ENCODE measurements at regions not wholly inside any gene's neighbourhood (a gene's known extent, or its start where the extent isn't known, plus 50 kb on each side); places are given as distances from the start of the nearest gene placed in this dataset.

DNA sequence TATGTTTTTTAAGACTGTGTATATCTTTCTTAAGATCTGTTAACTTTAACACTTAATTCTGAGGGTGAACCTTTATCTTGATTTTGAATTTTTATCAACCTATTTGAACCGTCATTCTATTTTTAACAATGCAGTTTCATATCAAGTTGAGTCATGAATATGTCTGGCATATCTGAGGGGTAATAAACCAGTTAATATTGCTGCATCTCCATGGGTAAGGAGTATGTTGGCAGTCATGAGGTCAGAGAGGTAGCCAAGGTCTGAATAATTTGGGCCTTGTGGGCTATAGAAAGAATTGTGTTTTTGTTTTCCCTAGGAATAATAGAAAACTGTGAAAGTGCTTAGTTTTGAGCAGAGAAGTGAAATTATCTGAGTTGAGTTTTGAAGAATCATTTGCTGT is 419.0 kb downstream of the PLK2 start:
- Mint-ChIP-seq H3K27ac (no peak overlapping the region), H3K4me1 (ENCODE audit: low read depth) (no peaks in the 10 kb centered on the region), H3K36me3 (ENCODE audit: low read depth) (no peaks in the 10 kb centered on the region), H3K4me3 (no peak overlapping the region), H3K9me3 (no peaks in the 10 kb centered on the region), H3K27me3 (ENCODE audit: low read depth) (no peaks in the 10 kb centered on the region)
- no peak for DNase-seq (ENCODE audit: low spot score)

DNA sequence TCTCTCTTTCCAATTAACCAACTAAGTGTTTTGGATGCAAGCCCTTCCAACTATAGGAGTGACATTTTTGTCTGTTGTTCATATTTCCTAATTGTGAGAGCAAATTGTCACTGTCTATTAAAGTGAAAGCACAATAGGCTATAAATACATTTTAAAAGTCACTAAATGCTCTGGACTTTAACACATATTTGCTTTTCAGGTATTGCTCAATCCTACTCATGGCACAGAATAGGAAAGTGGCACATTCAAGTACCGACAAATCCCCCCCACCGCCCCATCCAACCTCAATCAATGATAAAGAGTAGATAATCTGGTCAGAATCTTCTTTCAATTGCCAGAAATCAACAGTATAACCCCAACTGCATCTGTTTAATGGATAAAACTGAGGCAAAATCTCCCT is 419.8 kb downstream of the PLK2 start:
- no peaks in the 10 kb centered on the region for H3K9me3 Mint-ChIP-seq
- H3K27me3 Mint-ChIP-seq (ENCODE audit: low read depth): no peaks in the 10 kb centered on the region
- H3K36me3 Mint-ChIP-seq (ENCODE audit: low read depth): no peaks in the 10 kb centered on the region
- H3K4me1 Mint-ChIP-seq (ENCODE audit: low read depth): no peaks in the 10 kb centered on the region
- H3K4me3 Mint-ChIP-seq: no peak overlapping the region
- H3K27ac Mint-ChIP-seq: no peak overlapping the region
- DNase-seq (ENCODE audit: low spot score): no peak

- Mint-ChIP-seq H3K36me3 (ENCODE audit: low read depth) (no peaks in the 10 kb centered on the region), H3K4me1 (ENCODE audit: low read depth) (no peaks in the 10 kb centered on the region), H3K27ac (no peak overlapping the region), H3K9me3 (no peaks in the 10 kb centered on the region), H3K27me3 (ENCODE audit: low read depth) (no peaks in the 10 kb centered on the region), H3K4me3 (no peak overlapping the region)
- no peak for DNase-seq (ENCODE audit: low spot score)
Observed at GRCh38 chr5:58037899-58038298, 422.0 kb downstream of the PLK2 start.

GRCh38 chr5:58025809-58026208 is 434.1 kb downstream of the PLK2 start:
- no peak overlapping the region for H3K27ac Mint-ChIP-seq
- no peak overlapping the region for H3K4me3 Mint-ChIP-seq
- H3K4me1 Mint-ChIP-seq (ENCODE audit: low read depth): no peaks in the 10 kb centered on the region
- no peaks in the 10 kb centered on the region for H3K36me3 Mint-ChIP-seq (ENCODE audit: low read depth)
- H3K27me3 Mint-ChIP-seq (ENCODE audit: low read depth): no peaks in the 10 kb centered on the region
- no peak for DNase-seq (ENCODE audit: low spot score)
- no peaks in the 10 kb centered on the region for H3K9me3 Mint-ChIP-seq

DNA sequence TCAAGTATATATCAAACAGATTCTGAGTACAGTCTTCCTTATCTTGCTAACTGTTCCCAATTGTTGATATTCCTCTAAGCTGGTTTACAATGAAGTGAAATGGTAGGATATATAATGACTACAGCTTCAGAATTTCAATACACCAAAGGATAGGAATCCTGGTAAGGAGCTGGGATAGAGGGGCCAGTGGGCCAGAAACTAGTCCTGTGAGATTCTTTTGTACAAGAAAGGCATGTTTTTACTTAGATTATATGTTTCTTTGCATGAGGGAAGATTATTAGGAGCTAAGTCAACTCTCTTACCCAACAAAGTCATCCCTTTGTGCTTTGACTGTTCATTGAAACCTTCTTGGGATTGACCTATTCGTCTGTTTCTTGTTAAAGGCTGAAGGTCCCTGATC is 435.7 kb downstream of the PLK2 start:
- no peaks in the 10 kb centered on the region for H3K9me3 Mint-ChIP-seq
- no peak overlapping the region for H3K4me3 Mint-ChIP-seq
- no peak for DNase-seq (ENCODE audit: low spot score)
- no peaks in the 10 kb centered on the region for H3K4me1 Mint-ChIP-seq (ENCODE audit: low read depth)
- no peaks in the 10 kb centered on the region for H3K36me3 Mint-ChIP-seq (ENCODE audit: low read depth)
- H3K27me3 Mint-ChIP-seq (ENCODE audit: low read depth): no peaks in the 10 kb centered on the region
- H3K27ac Mint-ChIP-seq: no peak overlapping the region

DNA sequence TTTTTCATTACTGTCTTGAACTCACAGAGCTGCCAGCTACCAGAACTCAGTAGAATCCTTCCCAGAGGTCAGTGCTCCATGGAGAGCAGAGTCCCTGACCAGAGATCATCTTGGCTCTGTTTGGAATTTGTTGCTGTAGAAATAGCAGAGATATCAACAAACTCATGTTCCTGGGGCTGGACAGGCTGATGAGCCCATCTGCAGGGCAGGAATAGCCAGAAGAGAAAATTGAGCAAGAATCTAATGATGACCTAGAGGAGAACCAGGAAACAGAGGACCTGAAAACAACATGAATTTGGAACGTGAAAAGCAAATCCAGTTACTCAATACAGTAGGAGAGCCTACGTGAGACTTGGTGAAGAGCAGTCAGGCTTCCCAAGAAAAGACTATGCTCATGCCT is 437.8 kb downstream of the PLK2 start:
- no peak for DNase-seq (ENCODE audit: low spot score)
- H3K4me1 Mint-ChIP-seq (ENCODE audit: low read depth): no peaks in the 10 kb centered on the region
- H3K27ac Mint-ChIP-seq: no peak overlapping the region
- no peaks in the 10 kb centered on the region for H3K27me3 Mint-ChIP-seq (ENCODE audit: low read depth)
- no peaks in the 10 kb centered on the region for H3K36me3 Mint-ChIP-seq (ENCODE audit: low read depth)
- H3K9me3 Mint-ChIP-seq: no peaks in the 10 kb centered on the region
- no peak overlapping the region for H3K4me3 Mint-ChIP-seq

DNA sequence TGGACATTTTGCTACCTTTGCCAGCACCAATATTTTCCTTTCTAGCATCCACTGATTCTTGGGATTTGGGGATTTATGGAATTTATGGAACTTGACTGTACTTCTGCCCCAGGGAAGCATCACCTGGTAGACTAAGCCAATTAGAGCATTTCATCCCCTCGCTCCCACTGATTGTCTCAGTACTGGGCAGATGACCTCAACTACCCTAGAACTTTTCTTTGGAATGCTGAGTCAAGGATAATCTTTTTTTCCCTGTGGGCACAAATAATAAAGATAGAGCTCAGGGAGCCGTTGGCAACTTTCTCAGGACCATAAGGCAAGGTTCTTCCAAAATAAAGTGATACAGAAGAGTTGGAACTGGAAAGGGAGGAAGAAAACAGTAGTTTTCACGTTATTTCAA is 438.4 kb downstream of the PLK2 start:
- Mint-ChIP-seq H3K27ac (no peak overlapping the region), H3K36me3 (ENCODE audit: low read depth) (no peaks in the 10 kb centered on the region), H3K4me3 (no peak overlapping the region), H3K27me3 (ENCODE audit: low read depth) (no peaks in the 10 kb centered on the region), H3K9me3 (no peaks in the 10 kb centered on the region), H3K4me1 (ENCODE audit: low read depth) (no peaks in the 10 kb centered on the region)
- no peak for DNase-seq (ENCODE audit: low spot score)

DNA sequence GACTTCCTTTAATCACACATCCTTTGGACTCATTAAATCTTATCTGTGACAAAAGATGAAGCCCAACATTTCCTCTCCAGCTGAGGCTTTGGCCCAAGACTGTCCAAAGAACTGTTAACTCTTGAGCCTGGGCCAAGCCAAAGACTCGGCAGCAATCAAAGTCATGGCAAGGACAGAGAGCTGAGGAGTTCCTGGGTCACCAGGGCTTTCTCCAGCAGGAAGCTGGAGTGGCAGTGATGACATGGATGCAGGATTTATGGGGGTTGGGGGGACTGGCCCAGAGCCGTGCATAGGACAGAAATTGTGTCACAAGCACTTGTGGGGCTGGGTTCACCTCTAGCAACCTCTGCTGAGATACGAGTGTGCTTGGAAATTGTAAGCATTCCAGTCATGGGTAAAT is 440.3 kb downstream of the PLK2 start:
- Mint-ChIP-seq H3K9me3 (no peaks in the 10 kb centered on the region), H3K36me3 (ENCODE audit: low read depth) (no peaks in the 10 kb centered on the region), H3K4me3 (no peak overlapping the region), H3K27ac (no peak overlapping the region), H3K27me3 (ENCODE audit: low read depth) (no peaks in the 10 kb centered on the region), H3K4me1 (ENCODE audit: low read depth) (no peaks in the 10 kb centered on the region)
- DNase-seq (ENCODE audit: low spot score): no peak

DNA sequence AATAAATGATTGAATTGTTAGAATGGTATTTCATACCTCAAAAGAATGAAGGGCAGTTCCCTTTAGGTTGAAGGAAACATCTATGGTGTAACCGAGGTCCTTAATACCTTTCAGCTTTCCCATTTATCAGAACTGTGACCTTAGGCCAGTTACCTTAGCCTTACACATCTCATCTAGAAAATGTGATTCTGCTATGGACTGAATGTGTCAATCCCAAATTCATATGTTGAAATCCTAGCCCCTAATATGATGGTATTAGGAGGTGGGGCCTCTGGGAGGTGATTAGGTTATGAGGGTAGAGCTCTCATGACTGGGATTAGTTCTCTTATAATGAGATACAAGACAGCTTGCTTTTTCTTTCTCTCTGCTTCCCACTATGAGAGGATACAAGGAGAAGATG is 441.9 kb downstream of the PLK2 start:
- Mint-ChIP-seq H3K4me3 (no peak overlapping the region), H3K9me3 (no peaks in the 10 kb centered on the region), H3K27ac (no peak overlapping the region), H3K27me3 (ENCODE audit: low read depth) (no peaks in the 10 kb centered on the region), H3K36me3 (ENCODE audit: low read depth) (no peaks in the 10 kb centered on the region), H3K4me1 (ENCODE audit: low read depth) (no peaks in the 10 kb centered on the region)
- no peak for DNase-seq (ENCODE audit: low spot score)

GRCh38 chr5:58016877-58017276 is 443.0 kb downstream of the PLK2 start:
- Mint-ChIP-seq H3K36me3 (ENCODE audit: low read depth) (no peaks in the 10 kb centered on the region), H3K4me3 (no peak overlapping the region), H3K4me1 (ENCODE audit: low read depth) (no peaks in the 10 kb centered on the region), H3K27me3 (ENCODE audit: low read depth) (no peaks in the 10 kb centered on the region), H3K9me3 (no peaks in the 10 kb centered on the region), H3K27ac (no peak overlapping the region)
- no peak for DNase-seq (ENCODE audit: low spot score)

DNA sequence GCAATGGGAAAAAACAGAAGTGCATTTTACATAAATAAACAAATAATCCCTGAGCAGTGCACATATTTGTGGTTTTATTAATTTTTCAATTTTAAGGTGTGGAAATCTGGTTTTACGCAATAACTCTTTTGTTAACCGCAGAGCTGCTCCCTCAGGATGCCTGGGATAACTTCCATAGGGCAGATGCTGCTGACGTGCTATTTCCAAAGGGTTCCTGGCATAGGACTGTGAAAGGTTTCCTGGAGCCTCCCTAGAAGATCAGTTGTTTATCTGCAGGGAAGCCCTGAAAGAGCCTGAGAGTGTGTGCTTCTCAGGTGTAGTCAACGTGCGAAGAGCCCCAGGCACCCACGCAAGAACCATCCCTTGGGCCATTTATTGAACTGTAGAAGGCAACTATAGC is 443.5 kb downstream of the PLK2 start:
- Mint-ChIP-seq H3K27me3 (ENCODE audit: low read depth) (no peaks in the 10 kb centered on the region), H3K36me3 (ENCODE audit: low read depth) (no peaks in the 10 kb centered on the region), H3K9me3 (no peaks in the 10 kb centered on the region), H3K4me1 (ENCODE audit: low read depth) (no peaks in the 10 kb centered on the region), H3K4me3 (no peak overlapping the region), H3K27ac (no peak overlapping the region)
- DNase-seq (ENCODE audit: low spot score): no peak

DNA sequence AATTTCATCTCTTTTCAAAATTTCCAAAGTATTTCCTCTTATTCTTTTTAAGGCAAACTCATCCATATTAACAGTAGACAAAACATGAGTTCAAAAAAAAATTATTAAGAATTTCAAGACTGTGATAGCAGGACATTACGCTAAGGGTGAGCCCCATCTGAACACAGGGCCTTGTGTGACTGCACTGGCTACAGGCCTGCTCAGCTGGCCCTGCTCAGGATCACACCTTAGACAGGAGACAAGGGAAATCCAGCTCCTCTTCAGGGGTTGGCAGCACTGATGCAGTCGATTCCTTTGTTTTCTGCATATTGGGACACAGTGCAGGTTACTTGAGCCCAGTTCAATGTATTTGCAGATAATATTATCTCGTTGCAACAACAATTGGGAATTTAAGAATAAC is 444.7 kb downstream of the PLK2 start:
- Mint-ChIP-seq H3K27ac (no peak overlapping the region), H3K36me3 (ENCODE audit: low read depth) (no peaks in the 10 kb centered on the region), H3K4me1 (ENCODE audit: low read depth) (no peaks in the 10 kb centered on the region), H3K9me3 (no peaks in the 10 kb centered on the region), H3K4me3 (no peak overlapping the region), H3K27me3 (ENCODE audit: low read depth) (no peaks in the 10 kb centered on the region)
- DNase-seq (ENCODE audit: low spot score): no peak

GRCh38 chr5:58013542-58014258 is 446.2 kb downstream of the PLK2 start:
- no peaks in the 10 kb centered on the region for H3K36me3 Mint-ChIP-seq (ENCODE audit: low read depth)
- H3K27ac Mint-ChIP-seq: no peak overlapping the region
- H3K4me3 Mint-ChIP-seq: no peak overlapping the region
- no peaks in the 10 kb centered on the region for H3K4me1 Mint-ChIP-seq (ENCODE audit: low read depth)
- H3K9me3 Mint-ChIP-seq: no peaks in the 10 kb centered on the region
- DNase-seq (ENCODE audit: low spot score): no peak
- H3K27me3 Mint-ChIP-seq (ENCODE audit: low read depth): no peaks in the 10 kb centered on the region

DNA sequence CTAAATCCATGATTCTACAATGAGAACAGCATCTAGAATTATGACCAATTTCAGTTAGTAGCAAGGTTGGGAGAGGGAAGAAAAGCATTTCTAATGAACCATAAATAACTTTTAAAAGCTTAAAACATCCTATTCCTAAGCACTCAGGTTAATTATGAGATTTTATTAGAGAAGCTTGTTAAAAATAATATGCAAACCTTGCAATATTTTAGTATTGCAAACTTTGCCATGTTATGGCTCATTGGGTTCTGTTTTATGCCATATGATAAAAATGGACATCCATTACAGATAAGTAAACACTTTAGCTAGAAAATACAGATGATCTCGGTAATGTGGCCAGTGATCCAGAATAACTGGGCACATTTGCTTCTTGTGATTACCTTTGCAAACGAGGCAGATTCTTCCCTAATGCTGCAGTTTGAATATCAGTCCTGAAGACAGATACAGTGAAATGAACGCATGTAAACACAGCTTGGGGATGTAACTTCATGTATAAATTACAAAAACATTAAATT is 447.0 kb downstream of the PLK2 start:
- Mint-ChIP-seq H3K9me3 (no peaks in the 10 kb centered on the region), H3K4me1 (ENCODE audit: low read depth) (no peaks in the 10 kb centered on the region), H3K36me3 (ENCODE audit: low read depth) (no peaks in the 10 kb centered on the region), H3K27ac (no peak overlapping the region), H3K27me3 (ENCODE audit: low read depth) (no peaks in the 10 kb centered on the region), H3K4me3 (no peak overlapping the region)
- DNase-seq (ENCODE audit: low spot score): no peak

DNA sequence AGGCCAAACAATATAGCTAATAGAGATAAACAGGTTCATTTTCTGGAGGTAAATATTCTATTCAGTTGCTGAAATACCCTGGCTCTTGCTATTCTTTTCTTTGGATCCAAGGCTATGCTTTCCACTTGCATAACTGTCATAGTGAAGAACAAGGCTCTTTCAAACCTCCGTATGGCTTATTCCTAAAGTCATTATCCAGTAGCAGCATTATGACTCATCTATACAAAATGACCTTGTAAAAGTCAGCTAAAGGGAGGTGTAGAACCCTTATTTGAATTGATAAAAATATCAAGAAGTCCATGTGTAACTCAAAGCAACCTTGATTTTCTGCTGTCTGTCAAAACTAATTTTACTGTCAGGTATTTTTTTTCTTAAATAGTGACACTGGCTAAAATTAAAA is 447.8 kb downstream of the PLK2 start:
- DNase-seq (ENCODE audit: low spot score): no peak
- no peak overlapping the region for H3K27ac Mint-ChIP-seq
- no peaks in the 10 kb centered on the region for H3K27me3 Mint-ChIP-seq (ENCODE audit: low read depth)
- H3K4me1 Mint-ChIP-seq (ENCODE audit: low read depth): no peaks in the 10 kb centered on the region
- H3K4me3 Mint-ChIP-seq: no peak overlapping the region
- H3K9me3 Mint-ChIP-seq: no peaks in the 10 kb centered on the region
- H3K36me3 Mint-ChIP-seq (ENCODE audit: low read depth): no peaks in the 10 kb centered on the region
